GM21367 (cell line): ENCODE measurements at regions not wholly inside any gene's neighbourhood (a gene's known extent, or its start where the extent isn't known, plus 50 kb on each side); places are given as distances from the start of the nearest gene placed in this dataset.

Experiments
- ATAC-seq: cut with Tn5 transposase; IDR thresholded peaks from one replicate; pipeline ENCODE4 v1.9.1; 2021; ENCODE audit not compliant: unreplicated experiment

DNA sequence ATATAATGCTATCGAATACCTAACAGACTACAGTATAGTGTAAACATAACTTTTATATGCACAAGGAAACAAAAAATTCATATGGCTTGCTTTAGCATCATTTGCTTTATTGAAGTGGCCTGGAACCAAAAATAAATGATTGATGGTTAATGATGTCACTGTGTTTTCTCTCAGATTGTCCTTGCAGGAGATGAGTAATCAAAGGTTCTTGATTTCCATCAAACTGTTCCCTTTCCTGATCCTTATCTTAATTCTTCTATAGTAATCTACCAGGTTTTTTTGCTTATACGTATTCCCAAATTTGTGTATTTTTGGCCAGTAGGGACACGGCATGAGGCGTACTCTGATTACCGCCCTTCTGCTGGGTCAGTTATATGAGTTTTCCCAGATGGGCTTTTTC lies 104.9 kb upstream of the CXCR4 start:
- ATAC-seq, result no peak

- ATAC-seq, result no peak
These were observed 103.1 kb upstream of the CXCR4 start for GRCh38 chr2:136221026-136221425.

DNA sequence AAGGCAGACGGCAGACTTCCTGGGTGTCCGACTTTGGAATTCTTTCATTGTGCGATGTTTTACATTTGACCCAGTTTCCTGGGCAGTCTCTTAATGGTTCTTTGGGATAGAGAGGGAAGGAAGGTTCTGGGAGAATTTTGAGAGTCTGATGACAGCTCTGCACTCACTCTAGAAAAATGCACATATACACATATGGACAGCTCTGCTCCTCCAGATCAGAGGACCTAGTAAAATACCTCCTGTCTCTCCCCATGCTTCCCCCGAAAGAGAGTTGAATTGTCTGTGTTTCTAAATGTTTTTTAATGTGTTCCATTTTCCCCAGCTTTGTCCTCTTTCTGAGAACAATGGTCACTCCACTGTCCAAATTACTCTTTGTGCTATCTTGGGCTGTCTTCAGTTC lies 102.0 kb upstream of the CXCR4 start:
- no peak for ATAC-seq

GRCh38 chr2:136219341-136219740 lies 101.4 kb upstream of the CXCR4 start:
- ATAC-seq, result no peak

- no peak for ATAC-seq
These were observed 100.0 kb upstream of the CXCR4 start for GRCh38 chr2:136217996-136218395.

- ATAC-seq, result no peak
These were observed 98.0 kb upstream of the CXCR4 start for GRCh38 chr2:136215908-136216472.

GRCh38 chr2:136215449-136215848 lies 97.5 kb upstream of the CXCR4 start:
- no peak for ATAC-seq

GRCh38 chr2:136214307-136215200 lies 96.6 kb upstream of the CXCR4 start:
- no peak for ATAC-seq

DNA sequence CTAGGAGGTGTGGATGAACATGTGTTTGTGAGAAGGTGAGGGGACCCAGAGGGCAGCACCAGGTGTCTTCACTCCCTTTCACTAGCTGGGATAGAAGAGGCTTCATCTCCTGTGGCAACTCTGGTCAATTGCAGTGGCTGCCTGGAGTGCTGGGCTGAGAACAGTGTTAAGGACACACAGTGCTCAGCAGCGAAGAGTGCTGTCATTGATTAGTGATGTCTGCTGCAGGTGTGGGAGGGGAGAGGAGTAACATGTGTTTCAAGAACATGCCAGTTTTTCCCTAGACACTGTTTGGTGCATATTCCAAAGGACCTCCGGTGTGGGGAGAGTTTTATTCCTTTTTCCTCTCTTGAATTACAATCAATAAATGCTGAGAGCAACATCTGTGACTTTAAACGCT lies 95.9 kb upstream of the CXCR4 start:
- ATAC-seq, result no peak

DNA sequence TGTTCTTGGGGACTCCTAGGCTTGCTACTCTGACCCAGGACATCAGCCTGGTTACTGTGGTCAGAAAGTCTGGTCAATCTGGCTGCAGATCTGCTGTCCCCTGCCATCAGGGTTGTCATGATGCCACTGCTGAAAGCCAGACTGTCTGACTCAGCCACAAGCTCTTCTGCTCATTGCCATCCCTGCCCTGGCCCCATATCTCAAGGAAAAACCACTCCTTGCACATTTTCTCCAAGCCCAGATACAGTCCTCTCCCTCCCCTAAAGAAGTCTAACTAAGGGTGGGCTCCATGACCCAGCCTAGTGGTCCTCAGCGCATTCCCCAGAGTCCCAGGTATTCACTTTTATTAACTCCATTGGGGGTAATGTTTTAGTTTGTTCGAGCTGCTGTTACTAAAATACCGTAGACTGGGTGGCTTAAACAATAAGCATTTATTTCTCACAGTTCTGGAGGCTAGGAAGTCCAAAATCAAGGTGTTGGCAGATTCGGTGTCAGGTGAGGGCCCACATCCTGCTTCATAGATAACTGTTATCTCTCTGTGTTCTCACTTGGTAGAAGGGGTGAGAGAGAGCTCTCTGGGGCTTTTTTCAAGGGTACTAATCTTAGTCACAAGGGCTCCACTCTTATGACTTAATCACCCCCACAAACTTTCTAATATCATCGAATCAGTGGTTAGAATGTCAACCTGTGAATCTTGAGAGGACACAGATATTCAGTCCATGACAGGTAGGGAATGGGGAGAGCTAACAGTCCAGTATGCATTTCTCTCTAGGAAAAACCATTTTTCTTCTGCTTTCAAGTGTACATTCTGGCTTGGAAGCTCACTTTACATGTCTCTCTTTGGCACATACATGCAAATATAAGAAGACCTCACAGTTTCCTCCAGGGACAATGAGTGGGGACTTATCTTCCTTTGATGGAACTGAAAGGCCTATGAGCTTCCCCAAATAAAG lies 94.8 kb upstream of the CXCR4 start:
- ATAC-seq, result peak; percentile 58

DNA sequence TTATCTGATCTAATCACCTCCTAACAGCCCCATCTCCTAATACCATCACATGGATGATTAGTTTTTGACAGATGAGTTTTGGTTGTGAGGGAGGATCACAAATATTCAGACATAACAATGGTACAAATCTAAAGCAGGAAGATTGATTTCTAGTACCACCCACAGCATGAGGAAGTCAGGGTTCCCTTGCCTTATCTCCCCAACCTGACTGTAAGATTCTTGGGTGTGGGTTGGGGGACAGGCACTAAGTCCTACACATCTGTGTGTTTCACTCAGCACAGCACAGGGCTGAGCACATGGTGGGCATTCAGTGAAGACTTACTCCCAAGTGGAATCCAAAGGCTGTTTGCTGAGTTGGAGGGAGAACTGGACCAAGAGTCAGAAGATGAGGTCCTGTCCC lies 93.8 kb upstream of the CXCR4 start:
- ATAC-seq, result no peak

DNA sequence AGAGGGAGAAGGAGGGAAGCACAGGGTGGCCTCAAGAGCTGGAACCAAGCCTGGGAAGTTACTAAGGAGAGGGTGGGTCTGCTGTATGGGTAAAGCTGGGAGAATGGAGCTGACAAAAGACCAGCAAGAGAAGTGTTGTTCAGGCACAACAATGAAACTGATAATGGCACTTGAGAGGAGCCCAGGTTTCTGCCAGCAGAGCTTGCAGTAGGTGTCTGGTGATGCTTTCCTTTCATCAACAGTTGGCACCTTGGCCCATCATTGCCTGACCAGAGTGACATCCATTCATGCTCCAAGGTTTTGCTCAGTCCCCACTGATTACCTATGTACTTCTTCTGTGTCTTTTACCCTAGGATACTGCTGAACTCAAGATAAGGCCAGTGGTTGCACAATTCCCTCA lies 92.9 kb upstream of the CXCR4 start:
- ATAC-seq, result no peak

DNA sequence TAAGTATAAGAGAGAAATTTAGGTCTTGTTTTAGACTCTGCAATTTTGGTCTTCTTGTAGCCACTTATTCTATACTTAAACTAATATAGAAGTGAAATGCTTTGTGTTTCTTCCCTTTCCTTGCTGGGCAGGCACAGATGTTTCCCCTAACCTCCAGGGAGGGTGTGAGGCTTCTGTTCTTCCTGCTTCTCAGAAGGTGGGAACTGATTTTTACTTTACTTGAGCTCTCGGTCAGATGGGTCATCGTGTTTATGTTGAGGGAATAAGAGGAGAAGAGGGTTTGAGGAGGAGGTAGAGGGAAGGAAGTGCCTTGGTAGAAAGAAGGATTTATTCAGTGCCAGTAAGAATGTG lies 92.5 kb upstream of the CXCR4 start:
- no peak for ATAC-seq

GRCh38 chr2:136209561-136210454 lies 91.9 kb upstream of the CXCR4 start:
- no peak for ATAC-seq

DNA sequence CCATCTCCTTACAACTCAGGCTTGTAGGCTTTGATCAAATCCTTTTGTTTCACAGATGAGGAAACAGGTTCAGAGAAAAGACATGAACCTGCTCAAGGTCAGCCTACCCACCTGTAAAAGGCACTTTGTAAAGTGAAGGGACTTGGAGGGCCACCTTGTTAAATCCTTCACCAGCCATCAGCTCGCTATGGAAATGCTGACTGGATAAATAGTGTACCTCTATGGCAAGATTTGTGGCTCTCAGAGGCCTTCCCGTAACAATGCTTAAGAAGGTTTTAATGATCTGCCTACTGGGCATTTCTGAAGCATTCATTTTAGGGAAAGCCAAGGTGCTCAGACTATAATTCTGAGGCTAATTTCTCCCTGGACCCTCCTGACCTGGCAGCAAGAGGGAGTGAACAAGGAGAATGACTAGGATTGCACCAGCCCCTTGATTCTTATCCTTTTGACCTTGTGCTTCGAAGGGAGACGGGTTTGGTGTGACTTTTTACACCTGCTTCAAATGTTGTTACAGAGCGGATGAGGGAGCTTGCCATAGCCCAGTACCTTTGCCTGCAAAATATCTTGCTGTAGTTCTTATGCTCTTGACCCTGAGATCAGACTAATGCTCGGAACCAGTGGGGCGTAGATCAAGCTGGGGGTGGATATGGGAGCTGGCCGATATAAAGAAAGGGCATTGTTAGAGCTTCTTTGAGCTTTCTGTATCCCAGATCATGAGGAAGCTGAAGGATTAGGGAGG lies 90.9 kb upstream of the CXCR4 start:
- no peak for ATAC-seq

- peak; percentile 1 for ATAC-seq
These were observed 89.7 kb upstream of the CXCR4 start for GRCh38 chr2:136207665-136208064.

- peak; percentile 48 for ATAC-seq
These were observed 89.2 kb upstream of the CXCR4 start for GRCh38 chr2:136207030-136207623.

DNA sequence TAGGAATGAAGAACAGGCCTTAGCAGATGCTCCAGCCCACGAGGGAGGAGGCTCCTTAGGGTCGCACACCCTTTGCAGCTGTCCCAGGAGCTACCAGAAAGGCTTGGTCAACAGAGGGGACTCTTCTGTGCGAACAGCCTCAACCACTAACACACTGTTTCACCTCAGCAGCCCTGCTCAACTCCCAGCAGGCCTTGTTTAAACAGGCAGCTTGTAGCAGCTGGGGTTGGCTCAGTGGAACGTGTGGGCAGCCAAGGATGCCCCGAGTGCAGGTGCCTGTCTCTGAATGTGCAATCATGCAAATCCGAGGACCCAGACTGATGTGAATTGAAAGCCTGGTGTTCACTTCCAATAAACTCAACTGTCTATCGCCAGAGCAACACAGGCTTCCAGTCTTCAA lies 88.7 kb upstream of the CXCR4 start:
- peak; percentile 94 for ATAC-seq

- no peak for ATAC-seq
These were observed 87.7 kb upstream of the CXCR4 start for GRCh38 chr2:136205615-136206014.

GRCh38 chr2:136204971-136205370 lies 87.0 kb upstream of the CXCR4 start:
- no peak for ATAC-seq
